Ovary (tissue), 3 donors: ENCODE measurements at regions not wholly inside any gene's neighbourhood (a gene's known extent, or its start where the extent isn't known, plus 50 kb on each side); places are given as distances from the start of the nearest gene placed in this dataset.
"Not testable (repeated sequence)": the region's sequence is repeated elsewhere in the genome, so short reads cannot be mapped to it uniquely, and the experiment has no call there.

Source experiments
- EP300 ChIP-seq: sonication (generic); formaldehyde crosslinking; IDR thresholded peaks from one replicate; pipeline ENCODE4 v1.6.1; 2017; ENCODE audit warnings: antibody characterized with exemption
- POLR2A ChIP-seq: fragments of 450-650 bp; IDR thresholded peaks from one replicate; pipeline ENCODE4 v1.6.1; 2017; ENCODE audit warnings: antibody characterized with exemption, mild to moderate bottlenecking, moderate library complexity
- TF ChIP-seq, protein P1 (sequence below), 3 donors: fragments of 450-650 bp in 2 of 3; fragments of 200-600 bp in 1 of 3; IDR thresholded peaks; one replicate each; pipeline versions ENCODE4 v1.5.1 to v1.8.0; 2016 to 2022; ENCODE audit warnings: antibody characterized with exemption in 3 of 3, mild to moderate bottlenecking in 1 of 3
- donor health status: DM: no; HTN: no; CAD: no.

DNA sequence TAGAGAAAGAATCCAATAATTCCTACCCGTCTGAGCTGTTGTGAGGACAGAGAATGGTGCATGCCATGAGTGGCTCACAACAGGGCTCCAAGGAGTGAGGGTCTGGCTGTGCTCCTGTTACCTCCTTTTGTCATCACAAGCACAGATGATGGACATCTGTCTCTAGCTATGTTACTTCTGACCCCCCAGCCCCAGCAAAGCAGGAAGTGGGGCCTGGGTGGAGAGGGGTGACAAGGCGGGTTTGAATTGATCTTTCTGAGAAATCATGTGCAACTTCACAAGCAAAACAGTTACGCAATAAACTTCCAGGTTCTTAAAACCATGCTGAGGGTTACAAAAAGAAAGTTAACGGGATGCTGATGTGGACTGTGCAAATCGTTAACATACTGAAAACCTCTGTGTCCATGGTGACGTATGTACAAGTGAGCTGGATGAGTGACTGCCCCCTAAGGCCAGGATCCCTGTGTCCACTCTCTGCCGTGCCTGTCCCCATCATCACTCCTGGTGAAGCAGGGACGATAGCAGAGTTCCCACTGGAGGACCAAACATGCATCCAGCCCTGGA, 254.7 kb downstream of the BCL2L11 start:
- TF ChIP-seq EP300, POLR2A: not testable (repeated sequence)
- TF ChIP-seq, protein P1, sequence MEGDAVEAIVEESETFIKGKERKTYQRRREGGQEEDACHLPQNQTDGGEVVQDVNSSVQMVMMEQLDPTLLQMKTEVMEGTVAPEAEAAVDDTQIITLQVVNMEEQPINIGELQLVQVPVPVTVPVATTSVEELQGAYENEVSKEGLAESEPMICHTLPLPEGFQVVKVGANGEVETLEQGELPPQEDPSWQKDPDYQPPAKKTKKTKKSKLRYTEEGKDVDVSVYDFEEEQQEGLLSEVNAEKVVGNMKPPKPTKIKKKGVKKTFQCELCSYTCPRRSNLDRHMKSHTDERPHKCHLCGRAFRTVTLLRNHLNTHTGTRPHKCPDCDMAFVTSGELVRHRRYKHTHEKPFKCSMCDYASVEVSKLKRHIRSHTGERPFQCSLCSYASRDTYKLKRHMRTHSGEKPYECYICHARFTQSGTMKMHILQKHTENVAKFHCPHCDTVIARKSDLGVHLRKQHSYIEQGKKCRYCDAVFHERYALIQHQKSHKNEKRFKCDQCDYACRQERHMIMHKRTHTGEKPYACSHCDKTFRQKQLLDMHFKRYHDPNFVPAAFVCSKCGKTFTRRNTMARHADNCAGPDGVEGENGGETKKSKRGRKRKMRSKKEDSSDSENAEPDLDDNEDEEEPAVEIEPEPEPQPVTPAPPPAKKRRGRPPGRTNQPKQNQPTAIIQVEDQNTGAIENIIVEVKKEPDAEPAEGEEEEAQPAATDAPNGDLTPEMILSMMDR (IDR thresholded peaks at IDR 0.05), result not testable (repeated sequence)
